Skeletal muscle cell (primary cell): ENCODE measurements at regions not wholly inside any gene's neighbourhood (a gene's known extent, or its start where the extent isn't known, plus 50 kb on each side); places are given as distances from the start of the nearest gene placed in this dataset.

Experiments
- DNase-seq: peaks from one replicate; pipeline ENCODE4 v3.0.0-alpha.2; 2010; ENCODE audit warnings: low read depth
- H3K4me3 ChIP-seq: 2 replicates; pipeline ENCODE4 v1.5.1; 2011; ENCODE audit warnings: low read depth, mild to moderate bottlenecking, control low read depth, low read length, moderate library complexity

DNA sequence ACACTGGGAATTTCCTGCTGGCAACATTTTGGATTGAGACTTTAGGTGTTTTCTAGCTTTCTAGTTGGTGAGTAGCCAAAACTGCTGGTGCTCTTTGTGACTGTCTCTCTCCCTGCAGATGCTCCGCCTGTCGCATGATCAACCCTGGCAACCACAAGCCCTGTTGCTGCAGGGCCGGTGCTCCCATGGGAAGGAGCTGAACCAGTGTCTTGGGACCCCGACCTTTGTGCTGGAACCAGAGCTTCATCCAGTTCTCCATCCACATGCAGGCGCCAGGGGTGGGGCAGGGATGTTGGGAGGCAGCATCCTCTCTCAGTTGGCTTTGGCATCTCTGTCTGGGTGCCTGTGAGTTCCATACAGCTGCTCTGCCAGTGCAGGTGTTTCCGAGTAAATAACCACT, 306.2 kb upstream of the MKI67 start:
- DNase-seq = no peak
- H3K4me3 ChIP-seq = no peak overlapping the region

DNA sequence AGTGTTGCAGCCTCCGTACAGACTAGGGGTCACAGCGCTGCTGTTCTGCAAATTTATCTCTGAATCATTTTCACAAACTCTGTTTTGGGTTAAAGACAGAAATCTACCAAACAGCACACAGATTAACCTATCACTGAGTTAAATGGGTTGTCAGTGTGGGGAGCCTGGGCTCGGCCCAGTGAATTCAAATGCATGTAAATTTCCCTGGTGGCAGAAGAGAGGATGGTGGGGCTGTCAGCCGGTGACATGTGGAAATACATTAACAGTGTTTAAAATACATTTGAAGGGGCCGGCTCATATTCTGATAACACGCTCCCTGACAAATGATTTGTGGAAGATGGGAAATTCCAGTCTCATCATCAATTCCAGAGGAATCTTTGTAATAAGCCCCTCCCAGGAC, 309.6 kb upstream of the MKI67 start:
- DNase-seq = no peak
- no peak overlapping the region for H3K4me3 ChIP-seq

DNA sequence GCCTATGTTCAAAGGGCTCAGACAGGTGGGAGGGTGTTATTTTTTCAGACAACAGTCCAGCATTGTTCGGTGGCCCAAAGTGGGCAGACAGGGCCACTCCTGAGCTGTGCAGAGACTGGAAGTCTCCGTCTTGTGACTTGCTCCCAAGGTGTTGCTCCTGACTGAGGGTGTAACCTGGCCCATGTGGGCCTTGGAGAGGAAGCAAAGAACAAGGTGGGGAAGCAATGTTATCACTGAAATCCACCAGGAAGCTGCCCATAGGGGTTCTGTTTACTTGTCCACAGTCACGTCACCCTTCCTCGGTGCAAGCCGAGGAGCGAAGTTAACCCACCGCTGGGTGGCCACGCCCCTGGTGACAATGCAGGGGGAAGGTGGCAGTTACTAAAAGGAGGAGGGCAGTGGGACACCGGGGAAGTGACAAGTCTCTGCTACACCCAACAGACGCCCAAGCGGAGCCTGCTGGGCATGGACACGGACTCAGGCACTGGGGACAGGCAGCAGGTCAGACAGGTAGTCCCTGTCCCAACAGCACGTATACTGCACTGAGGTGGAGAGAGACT, 311.6 kb upstream of the MKI67 start:
- H3K4me3 ChIP-seq = no peak overlapping the region
- no peak for DNase-seq

DNA sequence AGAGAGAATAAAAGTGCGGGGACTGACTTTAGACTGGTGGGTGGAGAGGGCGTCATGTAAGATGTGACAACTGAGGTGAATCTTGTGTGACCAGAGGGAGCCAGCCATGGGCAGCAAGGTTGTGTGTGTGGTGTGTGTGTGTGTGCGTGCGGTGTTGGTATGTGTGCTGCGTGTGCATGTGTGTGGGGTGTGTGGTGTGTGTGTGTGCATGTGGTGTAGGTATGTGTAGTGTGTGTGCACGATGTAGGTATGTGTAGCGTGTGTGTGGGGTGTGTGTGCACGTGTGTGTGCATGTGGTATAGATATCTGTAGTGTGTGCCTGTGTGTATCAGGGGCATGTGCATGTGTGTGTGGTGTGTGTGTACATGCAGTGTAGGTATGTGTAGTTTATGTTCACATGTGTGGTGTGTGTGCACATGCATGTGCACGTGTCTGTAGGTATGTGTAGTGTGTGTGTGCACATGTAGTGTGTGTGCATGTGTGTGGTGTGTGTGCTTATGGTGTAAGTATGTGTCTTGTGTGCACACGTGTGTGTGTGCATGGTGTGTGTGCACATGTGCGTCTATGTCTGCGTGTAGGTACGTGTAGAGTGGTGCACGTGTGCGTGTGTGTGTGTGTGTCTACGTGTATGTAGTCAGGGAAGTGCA, 312.3 kb upstream of the MKI67 start:
- DNase-seq = no peak
- H3K4me3 ChIP-seq = no peak overlapping the region

DNA sequence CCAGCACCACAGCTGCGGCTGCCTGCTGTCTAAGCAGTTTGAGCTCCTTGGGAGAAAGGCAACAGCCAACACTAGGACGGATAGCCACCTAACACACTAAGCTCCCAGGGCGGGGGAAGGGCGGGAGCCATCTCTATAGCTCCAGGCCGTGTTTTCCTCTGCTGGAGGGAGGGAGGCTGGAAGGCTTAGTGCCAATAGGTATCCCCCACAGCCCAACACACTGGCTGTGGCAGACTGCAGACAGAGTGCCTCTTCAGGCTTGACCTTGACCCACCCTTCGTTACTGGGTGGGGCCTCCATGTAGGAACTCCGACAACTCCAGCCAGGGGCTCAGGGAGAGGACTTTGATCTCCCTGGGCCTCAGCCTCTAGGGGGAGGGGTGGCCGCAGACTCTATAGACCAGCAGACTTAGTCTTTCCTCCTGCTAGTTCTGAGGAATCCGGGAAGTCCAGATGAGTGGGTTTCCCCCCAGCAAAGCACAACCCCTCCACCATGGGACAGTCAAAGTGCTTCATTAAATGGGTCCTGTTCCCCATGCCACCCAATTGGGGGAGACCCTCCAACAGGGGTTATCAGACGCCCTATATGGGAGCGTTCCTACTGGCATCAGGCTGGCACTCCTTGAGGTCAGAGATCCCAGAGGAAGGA, 314.4 kb upstream of the MKI67 start:
- no peak overlapping the region for H3K4me3 ChIP-seq

DNA sequence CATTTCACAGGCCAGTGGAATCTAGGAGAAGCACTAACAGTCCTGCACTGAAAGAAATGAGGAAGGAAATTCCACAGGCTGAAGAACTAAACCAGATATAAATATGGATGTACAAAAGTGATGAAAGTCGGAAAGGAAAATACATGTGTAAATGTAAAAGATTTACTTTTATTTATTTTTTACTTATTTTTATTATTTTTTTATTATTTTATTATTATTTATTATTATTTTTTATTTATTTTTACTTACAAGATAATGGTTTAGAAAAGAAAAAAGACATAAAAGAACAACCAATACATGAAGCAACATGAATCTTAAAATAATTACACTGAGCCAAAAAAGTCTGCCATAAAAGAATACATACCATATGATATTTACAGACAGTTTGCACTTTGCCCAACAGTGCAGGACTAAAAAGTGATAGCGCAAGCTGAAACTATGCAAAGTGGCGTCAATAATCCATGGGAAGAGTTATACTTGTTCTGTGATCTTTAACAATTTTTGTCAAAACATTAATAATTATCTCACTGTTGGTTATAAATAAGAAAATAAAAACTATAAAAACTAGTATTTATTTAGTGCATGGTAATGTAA, 317.8 kb upstream of the MKI67 start:
- no peak for DNase-seq
- no peak overlapping the region for H3K4me3 ChIP-seq

More for the DNA sequence above, 314.4 kb upstream of the MKI67 start:
- DNase-seq = no peak

DNA sequence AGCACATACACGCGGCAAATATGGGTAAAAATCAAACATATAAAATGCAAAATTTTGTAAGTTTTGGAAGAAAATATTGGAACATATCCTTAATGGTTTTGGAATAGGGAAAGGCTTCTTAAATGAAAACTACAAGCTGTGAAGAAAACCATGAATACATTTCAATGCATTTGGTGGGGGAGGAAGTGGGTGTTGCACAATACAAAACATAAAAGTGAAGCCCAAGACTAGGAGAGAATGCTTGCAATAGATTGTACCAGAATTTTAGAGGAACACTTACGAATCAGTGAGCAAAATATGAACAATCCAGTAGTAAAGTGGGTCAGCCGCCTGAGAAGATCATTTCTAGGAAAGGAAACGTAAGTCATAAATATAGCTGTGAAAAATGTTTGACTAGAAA, 322.6 kb upstream of the MKI67 start:
- H3K4me3 ChIP-seq = no peak overlapping the region
- no peak for DNase-seq

DNA sequence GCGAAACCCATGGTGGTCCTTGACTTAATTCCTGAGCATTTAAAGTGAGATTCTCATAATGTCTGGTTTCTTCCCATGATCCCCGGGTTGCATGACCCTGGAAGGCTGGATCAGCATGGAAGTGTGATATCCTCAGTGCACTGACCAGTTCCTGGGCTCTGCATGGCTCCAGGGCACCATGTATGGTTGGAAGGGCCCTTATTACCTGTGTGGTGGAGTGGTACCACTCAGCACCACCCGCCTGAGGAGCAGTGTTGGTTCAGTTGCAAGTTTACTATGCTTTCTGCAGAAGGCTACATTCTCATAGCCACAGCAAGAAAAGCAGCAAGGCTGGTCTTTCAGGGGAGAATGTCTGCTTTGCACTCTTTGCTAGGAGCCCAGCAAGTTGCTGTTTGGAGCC, 325.7 kb upstream of the MKI67 start:
- no peak overlapping the region for H3K4me3 ChIP-seq
- DNase-seq = no peak

DNA sequence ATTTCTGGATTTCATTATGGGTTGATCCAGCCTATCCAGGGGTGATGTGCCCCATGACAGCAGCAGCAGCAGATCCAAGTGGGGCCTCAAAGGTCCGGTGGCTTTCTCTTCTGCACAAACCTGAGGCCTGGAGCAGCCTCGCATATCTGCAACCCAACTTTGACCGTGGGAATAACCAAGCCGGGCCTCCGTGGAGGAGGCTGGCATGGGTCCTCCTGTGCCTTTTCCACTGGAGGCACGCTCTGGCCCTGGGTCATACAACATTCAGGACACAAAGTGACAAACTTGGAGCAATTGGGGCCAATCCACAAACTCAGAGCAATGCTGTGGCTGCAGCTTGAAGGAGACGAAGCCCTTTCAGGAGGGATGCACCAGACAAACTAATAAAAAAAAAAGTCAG, 330.0 kb upstream of the MKI67 start:
- H3K4me3 ChIP-seq = no peak overlapping the region
- DNase-seq = no peak

DNA sequence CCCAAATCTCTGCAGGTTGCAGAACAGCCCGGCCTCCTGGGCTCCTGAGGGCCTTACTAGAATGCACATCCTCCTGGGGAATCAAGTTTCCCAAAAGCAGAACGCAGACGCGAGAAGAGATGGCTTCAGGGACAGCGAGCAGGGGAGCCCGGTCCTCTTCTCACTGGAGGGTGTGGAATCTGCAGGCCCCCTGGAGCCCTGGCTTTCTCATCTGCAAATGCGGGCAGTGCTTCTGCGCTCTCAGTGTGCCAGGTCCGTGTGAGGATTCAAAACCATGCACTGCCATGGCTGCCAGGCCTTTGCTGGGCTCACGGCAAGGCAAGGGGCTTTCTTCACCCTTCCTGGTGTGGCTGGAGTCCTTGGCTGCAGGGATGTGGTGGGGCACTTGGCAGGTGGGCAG, 330.9 kb upstream of the MKI67 start:
- DNase-seq = no peak
- no peak overlapping the region for H3K4me3 ChIP-seq

DNA sequence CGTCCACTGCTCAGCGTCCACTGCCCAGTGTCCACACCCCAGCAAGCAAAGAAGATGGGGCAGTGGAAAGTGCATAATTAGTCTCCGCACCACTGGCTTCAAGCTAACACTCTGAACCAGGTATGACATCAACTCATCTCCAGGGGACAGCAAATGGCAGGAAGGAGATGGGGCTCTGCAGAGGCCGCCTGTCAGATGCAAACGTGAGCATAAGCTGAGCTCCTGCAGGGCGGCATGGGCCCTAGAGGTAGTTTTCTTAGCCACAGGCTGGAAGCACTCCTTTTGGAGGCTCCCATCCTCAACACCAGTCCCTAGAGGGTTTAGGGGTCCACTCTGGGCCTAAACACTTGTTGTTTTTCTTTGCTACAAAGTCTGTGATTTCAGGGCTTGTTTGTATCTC, 335.8 kb upstream of the MKI67 start:
- DNase-seq = no peak
- no peak overlapping the region for H3K4me3 ChIP-seq

DNA sequence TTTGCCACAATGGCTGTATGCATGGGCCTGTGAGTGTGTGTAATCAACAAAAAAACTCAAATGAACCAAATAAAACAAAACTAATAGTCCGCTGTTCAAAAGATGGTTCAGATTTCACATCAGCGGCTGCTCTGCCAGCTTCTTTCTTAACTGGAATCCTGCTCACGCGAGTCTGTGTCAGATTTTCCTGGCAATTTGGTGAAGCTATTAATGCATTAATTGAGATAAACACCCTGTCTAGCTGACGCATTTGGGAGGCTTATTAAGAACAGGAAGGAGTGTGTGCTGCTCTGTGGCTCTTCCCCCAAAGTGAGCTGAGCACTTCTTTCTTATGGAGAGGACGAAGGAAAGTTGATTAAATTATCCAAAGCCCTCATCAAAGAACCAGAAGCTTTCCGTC, 336.6 kb upstream of the MKI67 start:
- no peak for DNase-seq
- H3K4me3 ChIP-seq = no peak overlapping the region

DNA sequence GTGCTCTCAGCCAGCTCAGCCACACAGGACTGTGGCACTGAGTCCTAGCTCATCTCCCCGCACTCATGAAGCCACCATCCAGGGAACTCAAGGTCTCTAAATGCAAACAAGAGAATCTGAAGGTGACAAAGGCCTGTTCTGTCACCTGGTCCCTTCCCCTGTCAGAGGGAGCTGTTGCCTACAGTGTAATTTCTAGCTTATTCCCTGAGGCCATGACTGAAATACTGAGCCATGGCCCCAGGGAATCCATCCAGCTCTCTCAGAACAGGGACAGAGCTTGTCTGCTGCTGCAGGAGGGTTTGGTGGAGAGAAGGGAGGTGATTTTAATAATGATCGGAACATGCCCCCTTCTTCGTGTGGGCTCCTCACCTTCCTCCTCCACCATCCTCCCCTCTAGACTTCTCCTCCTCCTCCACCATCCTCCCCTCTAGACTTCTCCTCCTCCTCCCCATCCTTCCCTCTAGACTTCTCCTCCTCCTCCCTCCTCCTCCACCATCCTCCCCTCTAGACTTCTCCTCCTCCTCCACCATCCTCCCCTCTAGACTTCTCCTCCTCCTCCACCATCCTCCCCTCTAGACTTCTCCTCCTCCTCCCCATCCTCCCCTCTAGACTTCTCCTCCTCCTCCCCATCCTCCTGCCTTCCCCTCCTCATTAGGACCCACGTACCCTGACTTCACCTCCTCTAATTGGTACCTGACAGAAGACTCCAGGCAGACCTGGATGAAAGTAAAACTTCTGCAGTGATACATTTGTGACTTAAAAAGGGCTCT, 338.0 kb upstream of the MKI67 start:
- H3K4me3 ChIP-seq = no peak overlapping the region
- no peak for DNase-seq

DNA sequence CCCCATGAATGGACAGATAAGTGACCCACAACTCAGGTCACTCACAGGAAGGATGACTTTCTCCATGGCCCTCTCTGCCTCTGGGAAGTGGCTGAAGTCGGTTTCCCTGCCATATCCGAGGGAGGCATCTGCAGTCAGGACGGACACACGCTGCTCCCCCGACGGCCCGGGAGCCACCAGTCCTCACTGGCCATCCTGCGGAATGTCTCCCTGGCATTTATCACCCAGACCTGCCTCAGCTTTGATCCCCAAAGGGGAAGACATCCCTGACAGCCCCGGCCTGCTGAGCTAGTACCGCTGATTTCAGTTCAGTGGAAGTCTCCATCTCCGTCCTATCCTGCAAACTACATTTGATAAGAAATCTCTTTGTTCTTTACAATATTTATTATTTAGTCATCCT, 339.5 kb upstream of the MKI67 start:
- no peak overlapping the region for H3K4me3 ChIP-seq
- DNase-seq = no peak

DNA sequence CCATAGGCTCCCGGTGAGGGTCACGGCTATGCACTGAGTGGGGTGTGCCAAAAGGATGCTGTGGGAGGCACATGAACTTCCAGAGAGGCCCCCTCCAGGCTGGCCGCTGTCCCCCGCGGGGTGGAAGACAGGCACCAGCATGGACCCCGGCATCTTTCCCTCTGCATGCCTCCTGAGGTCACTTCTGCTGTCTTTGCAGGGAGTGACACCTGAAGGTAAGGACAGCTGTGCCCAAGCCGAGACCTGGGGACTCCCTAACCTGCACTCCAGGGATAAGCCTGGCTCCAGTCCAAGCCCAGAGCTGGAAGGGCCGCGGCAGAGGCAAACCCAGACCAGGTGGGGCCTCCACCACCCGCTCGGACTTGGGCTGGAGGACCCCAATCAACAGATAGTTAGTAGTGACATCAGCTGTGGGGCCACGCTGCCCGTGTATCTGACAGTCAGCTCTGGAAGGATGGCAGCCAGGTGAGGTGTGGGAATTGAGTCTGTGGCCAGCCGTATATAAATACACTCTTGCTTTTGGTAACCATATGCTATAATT, 340.7 kb upstream of the MKI67 start:
- no peak for DNase-seq
- no peak overlapping the region for H3K4me3 ChIP-seq

DNA sequence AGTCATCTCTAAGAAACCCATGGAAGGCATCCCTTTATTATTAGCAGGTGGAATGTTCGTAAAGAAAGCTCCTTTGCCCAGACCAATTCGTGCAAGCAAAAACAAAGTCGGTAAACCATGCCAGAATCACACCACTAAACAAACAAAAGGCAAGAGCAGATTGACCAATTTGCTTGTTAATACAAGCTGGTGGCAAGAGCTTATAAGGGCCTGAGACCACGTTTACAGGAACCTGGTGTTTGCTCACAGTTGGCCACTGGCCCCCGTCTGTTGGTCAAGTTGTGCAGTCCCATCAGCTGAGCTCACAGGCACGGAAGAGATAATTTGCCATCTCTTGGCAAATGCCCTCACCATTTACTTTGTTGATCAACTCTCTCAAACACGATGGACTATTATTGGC, 342.2 kb upstream of the MKI67 start:
- no peak overlapping the region for H3K4me3 ChIP-seq
- DNase-seq = no peak

DNA sequence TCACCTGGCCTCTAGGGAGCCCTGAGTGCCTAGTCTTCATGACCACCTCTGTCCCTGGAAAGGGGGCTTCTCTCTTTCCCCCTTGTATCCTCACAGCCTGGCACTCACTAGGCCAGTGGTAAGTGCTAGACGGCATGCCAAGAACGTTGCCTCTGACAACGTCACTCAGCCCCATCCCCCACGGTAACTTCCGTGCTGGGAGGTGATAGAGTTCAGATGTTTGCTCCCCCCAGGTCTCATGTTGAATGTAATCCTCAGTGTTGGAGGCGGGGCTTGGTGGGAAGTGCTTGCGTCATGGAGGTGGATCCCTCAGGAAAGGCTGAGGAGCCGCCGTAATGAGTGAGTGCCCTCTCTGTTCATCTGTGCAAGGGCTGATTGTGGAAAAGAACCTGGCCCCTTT, 343.3 kb upstream of the MKI67 start:
- DNase-seq = no peak
- no peak overlapping the region for H3K4me3 ChIP-seq

DNA sequence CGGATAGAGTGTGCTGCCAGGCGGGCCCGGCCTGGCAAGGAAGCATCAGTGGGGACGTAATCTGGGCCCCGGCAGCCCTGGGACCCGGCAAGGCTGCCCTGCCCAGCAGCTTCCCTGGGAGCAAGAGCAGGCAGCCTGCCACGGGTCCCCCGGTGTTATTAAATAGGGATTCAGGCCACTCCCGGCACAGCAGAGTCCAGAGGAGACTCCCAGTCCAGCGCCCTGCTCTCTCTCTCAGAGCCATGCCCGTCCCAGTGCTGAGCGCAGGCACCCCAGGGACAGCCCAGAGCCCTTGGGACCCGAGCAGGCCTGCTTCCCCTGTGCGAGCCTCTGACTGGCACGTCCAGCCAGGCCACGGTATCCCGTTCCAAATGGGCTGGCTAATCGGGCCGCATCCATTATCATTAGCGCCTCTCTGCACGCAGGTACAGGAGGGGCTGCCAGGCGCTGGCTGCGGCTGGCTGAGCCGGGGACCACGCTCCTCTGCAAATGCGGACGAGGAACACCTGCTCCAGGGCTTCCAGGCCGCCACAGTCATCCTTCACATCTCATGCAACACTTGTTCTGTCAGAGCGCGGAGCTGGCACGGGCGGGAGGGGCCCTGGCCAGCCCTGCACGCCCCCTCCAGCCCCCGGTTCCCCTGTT, 344.2 kb upstream of the MKI67 start:
- no peak overlapping the region for H3K4me3 ChIP-seq

DNA sequence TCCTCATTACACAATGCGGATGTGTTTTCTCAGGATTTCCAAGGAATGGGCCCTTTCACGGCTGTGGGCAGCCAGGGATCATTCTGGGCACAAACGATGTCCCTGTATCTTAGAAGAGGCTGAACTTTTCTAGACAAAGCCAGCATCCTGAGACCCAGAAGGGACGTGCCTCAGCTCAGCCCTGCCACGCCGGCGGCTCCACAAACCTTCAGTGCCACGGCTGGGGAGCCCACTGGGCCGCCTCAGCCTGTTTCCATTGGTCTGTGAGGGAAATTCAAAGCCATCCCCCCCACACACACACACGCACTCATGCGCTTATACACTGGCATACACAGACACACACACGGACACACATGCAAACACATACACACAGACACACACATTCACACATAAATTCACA, 344.9 kb upstream of the MKI67 start:
- DNase-seq = no peak
- no peak overlapping the region for H3K4me3 ChIP-seq

More for the DNA sequence above, 344.2 kb upstream of the MKI67 start:
- no peak for DNase-seq
